ENCODE measurements at regions not wholly inside any gene's neighbourhood (a gene's known extent, or its start where the extent isn't known, plus 50 kb on each side); places are given as distances from the start of the nearest gene placed in this dataset.

- Histone ChIP-seq H3K9me3 (ENCODE audit: low read length) (peaks cover 64% of the 10 kb centered on the region), H3K4me3 (replicated peaks in 1 of 3; ENCODE audit: insufficient read depth in 1 of 3, low read depth in 2 of 3, low read length in 3 of 3) (no peak overlapping the region), H3K27me3 (ENCODE audit: control insufficient read depth in 1 of 2, insufficient read depth in 2 of 2, low read length in 2 of 2) (no peaks in the 10 kb centered on the region), H3K4me1 (ENCODE audit: insufficient read depth, low read length) (no peaks in the 10 kb centered on the region), H3K36me3 (replicated peaks in 1 of 2; ENCODE audit: control insufficient read depth in 1 of 2, insufficient read depth in 2 of 2, low read length in 2 of 2) (no peaks in the 10 kb centered on the region), H3K79me2 (ENCODE audit: insufficient read depth, low read length) (no peaks in the 10 kb centered on the region), H3K4me2 (ENCODE audit: low read depth, low read length) (no peak overlapping the region), H4K20me1 (ENCODE audit: insufficient read depth, low read length) (no peaks in the 10 kb centered on the region), H3K9ac (ENCODE audit: insufficient read depth, low read depth, low read length) (no peak overlapping the region), H3K27ac (ENCODE audit: extremely low read length, insufficient read depth, low read length) (no peak overlapping the region), H2AFZ (ENCODE audit: low read length) (no peak overlapping the region)
- POLR2A ChIA-PET = no interaction called here
- ATAC-seq = no peak
- TF ChIP-seq, protein P1, sequence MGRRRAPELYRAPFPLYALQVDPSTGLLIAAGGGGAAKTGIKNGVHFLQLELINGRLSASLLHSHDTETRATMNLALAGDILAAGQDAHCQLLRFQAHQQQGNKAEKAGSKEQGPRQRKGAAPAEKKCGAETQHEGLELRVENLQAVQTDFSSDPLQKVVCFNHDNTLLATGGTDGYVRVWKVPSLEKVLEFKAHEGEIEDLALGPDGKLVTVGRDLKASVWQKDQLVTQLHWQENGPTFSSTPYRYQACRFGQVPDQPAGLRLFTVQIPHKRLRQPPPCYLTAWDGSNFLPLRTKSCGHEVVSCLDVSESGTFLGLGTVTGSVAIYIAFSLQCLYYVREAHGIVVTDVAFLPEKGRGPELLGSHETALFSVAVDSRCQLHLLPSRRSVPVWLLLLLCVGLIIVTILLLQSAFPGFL (CRISPR knock-in tag; IDR thresholded peaks at IDR 0.05) = no peak
- TF ChIP-seq TCF12 (IDR thresholded peaks at IDR 0.05) = no peak
- TF ChIP-seq TCF12 (CRISPR knock-in tag; IDR thresholded peaks at IDR 0.05) = no peak
- no peak for TF ChIP-seq MXI1 (IDR thresholded peaks at IDR 0.05; ENCODE audit: borderline replicate concordance, low read depth, low read length)
- no peak for TF ChIP-seq ZKSCAN5 (CRISPR knock-in tag; IDR thresholded peaks at IDR 0.05)
- no peak for TF ChIP-seq ZBTB42 (CRISPR knock-in tag; IDR thresholded peaks at IDR 0.05)
- no peak for TF ChIP-seq HOXD1 (CRISPR knock-in tag; IDR thresholded peaks at IDR 0.05)
- TF ChIP-seq SATB2 (CRISPR knock-in tag; IDR thresholded peaks at IDR 0.05) = no peak
- no peak for TF ChIP-seq SP5 (CRISPR knock-in tag; IDR thresholded peaks at IDR 0.05; ENCODE audit: borderline replicate concordance, low read depth)
- no peak for TF ChIP-seq SSRP1 (CRISPR knock-in tag; IDR thresholded peaks at IDR 0.05)
- no peak for TF ChIP-seq SPEN (CRISPR knock-in tag; IDR thresholded peaks at IDR 0.05; ENCODE audit: low read depth)
- no peak for TF ChIP-seq MAF1 (CRISPR knock-in tag; IDR thresholded peaks at IDR 0.05; ENCODE audit: borderline replicate concordance)
- no peak for TF ChIP-seq BRCA1 (CRISPR knock-in tag; IDR thresholded peaks at IDR 0.05)
- no peak for TF ChIP-seq ZFP90 (CRISPR knock-in tag; IDR thresholded peaks at IDR 0.05; ENCODE audit: borderline replicate concordance)
- TF ChIP-seq, protein P2, sequence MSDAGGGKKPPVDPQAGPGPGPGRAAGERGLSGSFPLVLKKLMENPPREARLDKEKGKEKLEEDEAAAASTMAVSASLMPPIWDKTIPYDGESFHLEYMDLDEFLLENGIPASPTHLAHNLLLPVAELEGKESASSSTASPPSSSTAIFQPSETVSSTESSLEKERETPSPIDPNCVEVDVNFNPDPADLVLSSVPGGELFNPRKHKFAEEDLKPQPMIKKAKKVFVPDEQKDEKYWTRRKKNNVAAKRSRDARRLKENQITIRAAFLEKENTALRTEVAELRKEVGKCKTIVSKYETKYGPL (CRISPR knock-in tag; IDR thresholded peaks at IDR 0.05) = no peak
- TF ChIP-seq SMARCC2 (IDR thresholded peaks at IDR 0.05) = no peak
- no peak for TF ChIP-seq SALL1 (CRISPR knock-in tag; IDR thresholded peaks at IDR 0.05)
- no peak for TF ChIP-seq NCOA1 (CRISPR knock-in tag; IDR thresholded peaks at IDR 0.05)
- BruUV-seq (replicated peaks) = no TSS peak
- CTCF ChIA-PET (ENCODE audit: low intra/inter-chr PET ratio, low total read pairs) = no interaction called here
- DNase-seq (ENCODE audit: low spot score) = no peak
- WGBS (ENCODE audit: low lambda C conversion rate) = 16% methylated on average over 2 of the region's 9 CpGs
- FAIRE-seq = no peak
- in situ Hi-C loops (cut with HindIII; ENCODE audit: extremely low pct_ligation_motif_present, low pct_unique_long_range_greater_than_20kb) (no loop called here), intact Hi-C loops (cut with micrococcal nuclease; ENCODE audit: unreplicated experiment) (no loop called here)
Observed at GRCh38 chr19:31656507-31656906, 307.3 kb upstream of the TSHZ3 start.

All from HepG2 (cell line).